ENCODE measurements at regions not wholly inside any gene's neighbourhood (a gene's known extent, or its start where the extent isn't known, plus 50 kb on each side); places are given as distances from the start of the nearest gene placed in this dataset.
"Not testable (repeated sequence)": the region's sequence is repeated elsewhere in the genome, so short reads cannot be mapped to it uniquely, and the experiment has no call there.

GRCh38 chr4:56134834-56135233 is 186.1 kb downstream of the CEP135 start:
- not testable (repeated sequence) for DNase-seq

- no peak for DNase-seq
Observed at GRCh38 chr4:56134266-56134665, 185.5 kb downstream of the CEP135 start.

GRCh38 chr4:56132835-56133234 is 184.1 kb downstream of the CEP135 start:
- DNase-seq: no peak

GRCh38 chr4:56132188-56132587 is 183.4 kb downstream of the CEP135 start:
- DNase-seq: not testable (repeated sequence)

GRCh38 chr4:56130606-56131155 is 181.9 kb downstream of the CEP135 start:
- no peak for DNase-seq

GRCh38 chr4:56129431-56129861 is 180.7 kb downstream of the CEP135 start:
- DNase-seq: no peak

GRCh38 chr4:56128213-56128612 is 179.5 kb downstream of the CEP135 start:
- DNase-seq: no peak

- DNase-seq: no peak
Observed at GRCh38 chr4:56127716-56128115, 179.0 kb downstream of the CEP135 start.

GRCh38 chr4:56123547-56123946 is 174.8 kb downstream of the CEP135 start:
- no peak for DNase-seq

- no peak for DNase-seq
Observed at GRCh38 chr4:56123051-56123450, 174.3 kb downstream of the CEP135 start.

- no peak for DNase-seq
Observed at GRCh38 chr4:56118845-56119244, 170.1 kb downstream of the CEP135 start.

- no peak for DNase-seq
Observed at GRCh38 chr4:56118055-56118454, 169.3 kb downstream of the CEP135 start.

- no peak for DNase-seq
Observed at GRCh38 chr4:56115898-56116297, 167.2 kb downstream of the CEP135 start.

GRCh38 chr4:56112377-56112776 is 163.6 kb downstream of the CEP135 start:
- DNase-seq: no peak

- no peak for DNase-seq
Observed at GRCh38 chr4:56106180-56107147, 157.7 kb downstream of the CEP135 start.

GRCh38 chr4:56104188-56104587 is 155.4 kb downstream of the CEP135 start:
- no peak for DNase-seq

GRCh38 chr4:56102601-56103000 is 153.9 kb downstream of the CEP135 start:
- no peak for DNase-seq

- DNase-seq: no peak
Observed at GRCh38 chr4:56099378-56099786, 150.6 kb downstream of the CEP135 start.

- no peak for DNase-seq
Observed at GRCh38 chr4:56093576-56093975, 144.8 kb downstream of the CEP135 start.

- DNase-seq: no peak
Observed at GRCh38 chr4:56092540-56092939, 143.8 kb downstream of the CEP135 start.

- DNase-seq: no peak
Observed at GRCh38 chr4:56086561-56086960, 137.8 kb downstream of the CEP135 start.

- no peak for DNase-seq
Observed at GRCh38 chr4:56086073-56086541, 137.4 kb downstream of the CEP135 start.

- DNase-seq: no peak
Observed at GRCh38 chr4:56085275-56085674, 136.5 kb downstream of the CEP135 start.

GRCh38 chr4:56084851-56085250 is 136.1 kb downstream of the CEP135 start:
- DNase-seq: no peak

Measured in activated CD8-positive, alpha-beta memory T cell treated with anti-CD3 and anti-CD28 coated beads, Interleukin-2, amount 50 U/mL, for 48 hours (primary cell).